ENCODE measurements at regions not wholly inside any gene's neighbourhood (a gene's known extent, or its start where the extent isn't known, plus 50 kb on each side); places are given as distances from the start of the nearest gene placed in this dataset.

GRCh38 chr1:36542962-36543515, 60.3 kb upstream of the CSF3R start:
- no peak for DNase-seq (ENCODE audit: low read depth)

DNA sequence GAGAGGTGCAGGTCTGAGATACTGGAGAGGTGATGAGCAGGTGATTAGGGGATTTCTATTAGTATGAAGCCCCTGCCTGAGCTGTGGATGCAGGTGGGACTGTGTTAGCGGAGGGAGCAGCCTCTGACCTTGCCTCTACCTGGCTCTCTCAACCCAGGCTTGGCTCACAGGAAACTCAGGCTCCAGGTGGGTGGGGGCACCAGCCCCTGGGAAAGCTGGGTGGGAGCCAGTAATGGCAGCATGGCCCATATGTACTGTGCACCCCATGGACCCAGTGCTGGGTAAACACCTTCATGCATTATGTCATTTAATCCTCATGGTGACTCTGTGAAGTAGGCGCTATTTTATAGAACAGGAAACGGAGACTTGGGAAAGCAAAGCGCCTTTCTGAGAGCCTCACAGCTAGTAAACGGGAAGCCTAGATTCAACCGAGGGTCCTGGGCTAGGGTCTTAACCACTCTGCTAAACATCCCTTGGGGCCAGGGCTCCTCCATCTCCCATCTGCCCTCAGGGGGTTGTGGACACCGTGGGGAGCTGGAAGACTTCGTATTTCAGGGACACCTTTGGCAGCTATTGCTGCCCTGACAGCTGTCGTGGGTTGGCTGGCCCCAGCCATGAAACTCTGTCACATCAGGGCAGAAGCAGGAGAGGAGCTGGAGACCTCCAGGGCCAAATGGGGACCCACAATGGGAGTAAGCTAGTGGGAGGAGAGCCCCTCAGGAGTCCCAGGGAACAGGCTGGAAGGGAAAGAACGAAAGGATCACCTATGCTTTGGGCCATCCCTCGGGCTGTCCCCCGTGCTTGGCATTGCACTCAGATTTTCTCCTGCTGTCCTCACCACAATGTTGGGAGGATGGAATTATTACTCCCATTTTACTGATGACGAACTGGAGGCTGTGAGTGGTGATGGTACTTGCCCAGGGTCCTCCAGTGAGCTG, 59.6 kb upstream of the CSF3R start:
- DNase-seq (ENCODE audit: low read depth), result no peak

DNA sequence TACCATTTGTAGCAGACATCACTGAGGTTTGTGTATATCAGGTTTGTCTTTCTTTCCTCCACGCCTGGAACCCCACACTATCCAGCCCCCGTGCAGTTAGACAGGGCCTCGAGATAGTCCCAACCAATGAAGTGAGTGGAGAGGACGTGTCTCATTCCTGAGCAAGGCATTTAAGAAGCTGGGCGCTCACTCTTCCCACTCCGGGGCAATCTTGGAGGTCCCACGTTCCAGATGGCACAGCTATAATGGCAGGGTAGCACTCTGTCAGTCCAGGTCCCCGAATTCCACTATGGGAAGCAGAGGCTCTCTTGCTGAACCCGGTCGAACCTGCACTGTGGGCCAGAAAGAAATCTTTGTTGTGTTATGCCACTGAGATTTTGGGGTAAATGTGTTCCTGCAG, 57.3 kb upstream of the CSF3R start:
- DNase-seq (ENCODE audit: low read depth), result no peak

DNA sequence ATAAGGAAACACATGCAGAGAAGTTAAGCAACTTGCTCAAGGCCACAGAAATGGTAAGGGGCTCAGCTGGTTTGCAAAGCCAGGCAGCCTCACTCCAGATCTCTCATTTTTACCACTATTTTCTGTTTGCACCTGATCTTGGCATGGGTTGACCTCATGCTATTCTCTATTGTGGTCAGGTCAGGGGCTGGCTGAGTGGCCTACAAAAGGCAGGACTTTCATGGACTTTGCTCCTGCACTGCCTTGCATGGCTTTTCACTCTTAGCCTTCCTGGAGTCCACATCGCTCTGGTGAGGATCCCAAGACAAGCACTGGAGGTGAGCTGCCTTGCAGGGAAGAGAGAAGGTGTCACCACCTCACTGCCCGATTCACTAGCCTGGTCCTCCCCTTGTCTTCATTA, 56.8 kb upstream of the CSF3R start:
- no peak for DNase-seq (ENCODE audit: low read depth)

GRCh38 chr1:36537991-36538390, 55.3 kb upstream of the CSF3R start:
- no peak for DNase-seq (ENCODE audit: low read depth)

GRCh38 chr1:36537190-36537768, 54.6 kb upstream of the CSF3R start:
- no peak for DNase-seq (ENCODE audit: low read depth)

DNA sequence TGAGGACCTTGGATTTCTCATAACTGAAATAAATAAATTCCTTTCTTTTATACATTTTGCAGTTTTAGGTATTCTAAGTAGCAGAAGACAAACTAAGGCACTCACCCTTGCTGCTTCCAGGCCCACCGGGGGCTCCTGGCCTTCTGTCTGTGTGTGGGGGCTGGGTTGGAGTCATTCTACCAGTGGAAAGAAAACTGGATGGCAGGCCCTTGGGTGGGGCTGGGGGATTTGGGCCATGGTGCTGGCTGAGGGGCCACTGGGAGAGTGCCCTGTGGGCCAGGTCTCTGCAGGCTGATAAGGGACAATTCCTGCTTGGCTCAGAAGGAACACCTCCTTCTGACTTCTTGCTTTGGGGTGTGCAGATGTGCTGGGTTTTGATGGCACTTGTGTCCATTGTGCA, 54.0 kb upstream of the CSF3R start:
- DNase-seq (ENCODE audit: low read depth), result no peak

DNA sequence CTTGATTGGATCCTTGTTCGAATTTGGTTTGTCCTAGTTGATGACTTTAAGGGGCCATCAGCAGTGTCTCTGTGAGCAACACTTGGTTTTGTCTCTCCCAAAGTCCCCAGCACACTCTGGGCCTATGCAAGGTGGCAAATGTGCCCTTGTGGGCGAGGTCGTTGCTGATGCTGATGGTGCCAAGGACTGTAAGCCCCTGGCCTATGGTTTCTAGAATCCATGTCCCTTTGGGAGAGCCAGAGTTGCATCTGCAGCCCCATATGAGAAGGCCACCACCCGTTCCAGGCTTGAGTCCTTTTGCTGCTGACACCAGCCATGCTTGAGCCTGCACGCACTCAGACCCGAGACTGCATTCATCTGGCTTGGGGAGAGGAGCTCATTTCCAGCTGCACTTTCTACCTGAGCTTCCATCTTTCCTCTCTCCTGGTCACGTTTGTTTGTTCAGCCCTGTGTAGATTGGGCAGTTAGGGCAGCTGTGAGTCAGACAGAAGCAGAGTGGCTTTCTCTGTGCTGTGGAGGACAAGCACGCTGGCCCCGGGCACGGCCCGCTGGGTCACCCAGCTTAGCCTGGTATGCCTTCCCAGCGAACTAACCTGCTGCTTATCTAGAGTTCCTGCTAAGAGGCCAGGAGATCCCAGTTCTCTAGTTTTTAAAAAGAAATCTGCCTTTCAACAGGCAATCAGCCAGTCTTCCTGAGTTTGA, 52.1 kb upstream of the CSF3R start:
- DNase-seq (ENCODE audit: low read depth), result no peak

DNA sequence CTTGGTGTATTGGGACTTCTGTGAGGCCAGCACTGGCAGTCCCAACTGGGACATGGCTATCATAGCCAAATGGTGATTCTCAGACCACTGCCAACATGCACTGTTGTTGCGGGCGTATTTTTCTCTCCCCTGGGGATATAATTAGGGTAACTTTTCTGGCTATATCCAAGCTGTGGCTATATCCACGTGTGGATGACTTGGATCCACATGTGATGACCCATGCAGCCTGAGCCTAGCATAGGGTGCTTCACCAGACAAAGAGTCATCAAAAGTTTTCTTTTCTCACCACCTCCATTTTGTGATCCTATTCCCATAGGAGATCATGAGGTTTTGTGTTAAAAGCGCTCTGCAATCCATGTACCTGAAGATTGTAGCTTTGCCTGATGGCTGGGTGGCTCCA, 51.2 kb upstream of the CSF3R start:
- no peak for DNase-seq (ENCODE audit: low read depth)

DNA sequence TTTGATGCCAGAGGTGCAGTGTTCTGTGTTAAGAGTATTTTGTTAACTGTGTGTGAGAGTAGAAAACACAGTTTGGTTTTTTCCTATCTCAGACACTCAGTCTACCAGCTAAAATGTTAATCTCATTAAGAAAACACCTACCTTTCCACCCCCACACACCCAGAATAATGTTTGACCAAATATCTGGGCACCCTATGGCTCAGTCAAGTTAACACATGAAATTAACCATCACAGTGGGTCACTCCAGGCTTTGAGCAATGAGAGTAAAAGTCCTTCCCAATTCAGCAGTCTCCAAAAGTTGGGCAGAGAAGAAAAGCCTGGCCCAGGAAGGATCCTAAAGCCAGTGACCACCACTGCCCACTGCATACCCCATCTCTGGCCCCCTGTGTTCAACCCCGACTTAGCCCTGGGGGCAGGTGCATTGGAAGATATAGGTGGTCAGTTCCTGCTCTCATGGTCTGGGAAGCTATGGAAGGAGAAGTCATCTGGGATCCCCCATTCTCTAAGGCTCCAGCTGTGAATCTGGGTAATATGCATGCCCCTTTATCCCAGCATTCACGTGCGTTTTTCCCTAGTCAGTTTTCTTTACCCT, 50.2 kb upstream of the CSF3R start:
- no peak for DNase-seq (ENCODE audit: low read depth)

Data from renal cortical epithelial cell (primary cell).